ENCODE measurements at regions not wholly inside any gene's neighbourhood (a gene's known extent, or its start where the extent isn't known, plus 50 kb on each side); places are given as distances from the start of the nearest gene placed in this dataset.

DNA sequence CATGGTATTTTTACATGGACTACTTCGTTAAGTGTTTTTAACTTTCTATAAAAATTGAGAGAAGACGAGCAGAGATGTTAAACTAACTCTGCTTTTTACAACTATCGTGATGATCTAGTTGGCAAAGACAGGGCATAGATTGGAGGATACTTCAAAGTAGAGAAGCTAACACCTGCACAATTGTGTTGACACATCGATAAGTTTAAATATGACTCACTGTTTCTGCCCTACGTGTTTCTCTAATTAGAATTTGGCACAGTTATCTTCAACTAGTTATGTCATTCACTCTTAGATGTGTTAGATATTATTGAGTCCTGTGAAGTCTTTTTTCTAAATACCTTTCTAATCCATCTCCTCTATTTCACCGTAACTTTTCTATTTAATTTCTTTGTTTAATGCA, 68.5 kb upstream of the FERD3L start:
- Histone ChIP-seq H3K36me3 (ENCODE audit: insufficient read depth) (no peaks in the 10 kb centered on the region), H3K27ac (ENCODE audit: low read depth) (no peak overlapping the region), H3K4me3 (ENCODE audit: low read depth, low read length) (no peak overlapping the region), H3K4me1 (ENCODE audit: insufficient read depth) (no peaks in the 10 kb centered on the region)
- no peak for DNase-seq (ENCODE audit: extremely low spot score)
- WGBS: 81% methylated on average over 6 of the region's 6 CpGs

DNA sequence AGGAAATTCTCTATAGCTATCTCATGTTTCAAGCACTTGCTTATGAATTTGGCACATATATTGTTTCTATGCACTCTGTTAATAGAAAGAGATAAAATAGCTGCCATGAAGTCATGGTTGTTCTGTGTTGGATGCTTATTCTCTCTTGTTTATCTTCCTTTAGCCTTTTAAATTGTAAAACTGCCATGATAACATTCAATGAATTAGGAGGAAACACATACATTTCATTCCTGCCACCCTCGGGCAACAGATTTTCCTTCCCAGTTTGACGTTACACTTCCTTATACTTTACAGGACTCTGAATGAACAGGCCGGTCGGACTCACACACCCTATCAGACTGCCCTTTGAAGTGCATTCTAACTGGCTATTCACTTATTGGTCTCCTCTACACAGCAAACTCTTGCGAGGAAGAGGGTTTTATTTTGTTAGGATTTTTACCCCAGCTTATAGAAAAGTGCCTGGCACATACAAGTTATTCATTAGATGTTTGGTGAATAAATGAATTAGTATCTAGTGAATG, 65.7 kb upstream of the FERD3L start:
- Histone ChIP-seq H3K4me1 (ENCODE audit: insufficient read depth) (no peaks in the 10 kb centered on the region), H3K36me3 (ENCODE audit: insufficient read depth) (no peaks in the 10 kb centered on the region), H3K4me3 (ENCODE audit: low read depth, low read length) (no peak overlapping the region), H3K27ac (ENCODE audit: low read depth) (no peak overlapping the region)
- WGBS: 28% methylated on average over 5 of the region's 5 CpGs
- DNase-seq (ENCODE audit: extremely low spot score): no peak

DNA sequence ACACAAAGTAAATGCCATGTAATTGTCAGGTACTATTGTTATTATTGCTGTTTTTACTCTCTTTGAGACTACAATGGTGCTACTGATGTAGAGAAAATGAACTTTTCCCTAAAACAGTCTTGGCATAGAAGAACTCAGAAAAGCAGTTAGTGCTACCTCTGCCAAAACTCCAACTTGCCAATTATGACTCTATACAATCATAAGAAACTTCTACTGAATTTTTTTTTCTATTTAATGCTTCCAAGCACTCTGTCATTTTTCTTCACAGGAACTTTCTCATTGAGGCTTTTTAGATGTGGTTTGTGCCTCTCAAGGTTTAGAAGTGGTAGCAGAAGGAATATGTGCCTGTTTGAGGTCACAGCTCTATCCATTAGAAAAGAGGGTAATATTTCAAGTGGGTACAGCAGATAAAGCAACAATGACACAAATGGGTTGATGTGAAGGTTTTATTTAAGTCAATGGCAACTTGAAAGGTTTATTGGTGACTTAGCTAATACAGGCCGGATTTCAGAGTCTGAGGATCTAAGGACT, 64.0 kb upstream of the FERD3L start:
- Histone ChIP-seq H3K27ac (ENCODE audit: low read depth) (no peak overlapping the region), H3K4me3 (ENCODE audit: low read depth, low read length) (no peak overlapping the region), H3K4me1 (ENCODE audit: insufficient read depth) (no peaks in the 10 kb centered on the region), H3K36me3 (ENCODE audit: insufficient read depth) (no peaks in the 10 kb centered on the region)
- DNase-seq (ENCODE audit: extremely low spot score): no peak
- WGBS: 58% methylated on average over 1 of the region's 1 CpG

DNA sequence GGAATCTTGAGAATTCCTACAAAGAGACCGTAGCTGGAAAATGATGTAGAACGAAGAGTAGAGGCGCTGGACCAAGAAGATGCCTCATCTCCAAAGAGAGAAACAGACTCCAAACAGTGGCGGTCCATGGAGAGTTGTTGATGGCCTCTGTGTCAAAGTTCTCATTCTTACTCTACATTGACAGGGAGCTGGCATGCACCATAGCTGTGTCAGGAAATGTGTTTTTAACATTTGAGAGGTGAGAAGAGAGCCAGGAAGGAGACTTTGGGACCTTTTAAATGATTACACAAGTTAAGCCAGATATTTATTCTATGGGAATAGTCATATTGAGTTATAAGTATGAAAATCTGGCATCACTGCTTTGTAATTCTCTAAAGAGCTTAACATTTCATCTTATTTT, 61.5 kb upstream of the FERD3L start:
- Histone ChIP-seq H3K4me3 (ENCODE audit: low read depth, low read length) (no peak overlapping the region), H3K36me3 (ENCODE audit: insufficient read depth) (no peaks in the 10 kb centered on the region), H3K4me1 (ENCODE audit: insufficient read depth) (no peaks in the 10 kb centered on the region), H3K27ac (ENCODE audit: low read depth) (no peak overlapping the region)
- WGBS: 84% methylated on average over 4 of the region's 4 CpGs
- DNase-seq (ENCODE audit: extremely low spot score): no peak

DNA sequence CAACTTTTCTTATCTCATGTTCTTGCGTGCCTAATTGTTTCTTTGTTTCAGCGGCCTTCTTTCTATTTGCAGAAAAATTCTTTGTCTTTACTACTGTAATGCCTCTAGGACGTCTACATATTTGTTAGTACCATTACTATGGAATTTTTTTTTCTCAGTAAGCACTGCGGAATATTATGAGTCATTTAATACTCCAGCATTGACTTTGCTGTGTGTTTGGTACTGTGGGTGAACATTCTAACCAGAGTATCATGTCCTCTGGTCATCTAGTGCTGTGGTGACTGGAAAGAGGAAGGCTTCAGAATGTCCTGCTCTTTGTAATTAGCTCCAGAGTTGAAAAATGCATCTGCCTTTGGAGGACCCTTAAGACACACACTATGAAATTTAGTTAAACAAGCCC, 58.5 kb upstream of the FERD3L start:
- DNase-seq (ENCODE audit: extremely low spot score): no peak
- no peak overlapping the region for H3K4me3 ChIP-seq (ENCODE audit: low read depth, low read length)
- H3K27ac ChIP-seq (ENCODE audit: low read depth): no peak overlapping the region
- no peaks in the 10 kb centered on the region for H3K36me3 ChIP-seq (ENCODE audit: insufficient read depth)
- no peaks in the 10 kb centered on the region for H3K4me1 ChIP-seq (ENCODE audit: insufficient read depth)
- 85% methylated on average over 4 of the region's 4 CpGs for WGBS

DNA sequence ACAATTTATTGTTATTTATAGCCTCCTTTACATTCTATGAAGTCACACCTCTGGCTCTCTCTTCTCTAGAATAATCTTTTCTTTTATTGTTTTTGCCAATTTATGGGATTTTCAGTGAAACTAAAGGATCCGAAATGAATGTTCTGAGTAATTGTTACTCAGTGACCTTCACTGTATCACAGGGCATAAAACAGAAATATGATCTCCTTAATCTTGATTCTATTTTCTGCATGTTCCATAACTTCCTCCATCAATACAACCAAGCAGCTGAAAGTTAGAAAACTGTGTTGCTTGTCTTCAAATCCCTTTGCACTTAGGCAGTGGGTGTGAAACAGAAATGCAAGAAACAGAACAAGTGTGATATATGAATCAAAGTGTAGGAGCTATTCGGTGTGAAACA, 57.4 kb upstream of the FERD3L start:
- Histone ChIP-seq H3K36me3 (ENCODE audit: insufficient read depth) (no peaks in the 10 kb centered on the region), H3K4me3 (ENCODE audit: low read depth, low read length) (no peak overlapping the region), H3K27ac (ENCODE audit: low read depth) (no peak overlapping the region), H3K4me1 (ENCODE audit: insufficient read depth) (no peaks in the 10 kb centered on the region)
- DNase-seq (ENCODE audit: extremely low spot score): no peak
- 52% methylated on average over 2 of the region's 2 CpGs for WGBS
